ENCODE measurements at regions not wholly inside any gene's neighbourhood (a gene's known extent, or its start where the extent isn't known, plus 50 kb on each side); places are given as distances from the start of the nearest gene placed in this dataset.
"Not testable (repeated sequence)": the region's sequence is repeated elsewhere in the genome, so short reads cannot be mapped to it uniquely, and the experiment has no call there.

DNA sequence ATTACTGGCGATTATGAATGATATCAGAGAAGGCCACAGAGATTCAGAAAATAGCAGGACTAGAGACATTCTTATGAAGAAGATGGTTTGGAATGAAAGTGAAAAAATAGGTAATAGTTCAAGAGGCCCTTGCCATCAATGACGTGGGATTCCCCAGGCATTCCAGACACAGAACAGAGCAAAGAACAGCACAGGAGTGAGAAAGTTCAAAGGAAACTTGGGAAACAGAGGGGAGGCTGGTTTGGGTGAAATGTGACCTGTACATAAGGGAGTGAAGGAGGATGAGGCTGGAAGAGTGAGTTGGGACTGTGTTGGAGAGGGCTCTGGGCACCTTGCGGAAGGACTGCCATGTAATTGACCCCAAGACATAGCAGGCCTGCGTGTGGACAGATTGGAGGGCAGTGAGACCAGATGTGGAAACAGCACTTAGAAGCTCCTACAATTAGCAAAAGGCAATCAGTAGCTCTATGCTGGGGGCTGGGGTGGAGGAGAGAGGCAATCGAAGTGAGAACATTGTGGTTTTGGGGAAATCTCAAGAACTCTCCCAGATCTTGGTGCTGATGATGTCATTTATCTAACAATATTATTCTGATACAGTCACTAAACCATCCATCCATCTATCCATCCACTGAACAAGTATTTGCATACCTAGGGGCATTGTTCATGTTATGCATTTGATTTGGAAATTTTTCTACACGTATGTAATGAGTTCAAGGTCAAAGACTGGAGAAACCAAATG is 365.3 kb upstream of the ZFHX3 start:
- H3K36me3 Mint-ChIP-seq (ENCODE audit: low read depth) = no peaks in the 10 kb centered on the region
- peaks cover 3% of the 10 kb centered on the region for H3K9me3 Mint-ChIP-seq
- no peaks in the 10 kb centered on the region for H3K4me1 Mint-ChIP-seq
- no peak overlapping the region for H3K27ac Mint-ChIP-seq
- CTCF ChIA-PET = no interaction called here
- POLR2A ChIA-PET = no interaction called here
- DNase-seq = no peak
- H3K4me3 Mint-ChIP-seq = no peak overlapping the region
- H3K27me3 Mint-ChIP-seq = no peaks in the 10 kb centered on the region

- POLR2A ChIA-PET = no interaction called here
- Mint-ChIP-seq H3K4me3 (no peak overlapping the region), H3K4me1 (no peaks in the 10 kb centered on the region), H3K27ac (no peak overlapping the region), H3K36me3 (ENCODE audit: low read depth) (no peaks in the 10 kb centered on the region), H3K27me3 (no peaks in the 10 kb centered on the region), H3K9me3 (peaks cover 3% of the 10 kb centered on the region)
- CTCF ChIA-PET = no interaction called here
- DNase-seq = no peak
Observed at GRCh38 chr16:73412416-73412815, 364.5 kb upstream of the ZFHX3 start.

GRCh38 chr16:73408716-73409115 is 360.8 kb upstream of the ZFHX3 start:
- no peaks in the 10 kb centered on the region for H3K27me3 Mint-ChIP-seq
- peaks cover 3% of the 10 kb centered on the region for H3K9me3 Mint-ChIP-seq
- no peak overlapping the region for H3K4me3 Mint-ChIP-seq
- H3K4me1 Mint-ChIP-seq = no peaks in the 10 kb centered on the region
- DNase-seq = no peak
- ChIA-PET POLR2A (no interaction called here), CTCF (no interaction called here)
- no peaks in the 10 kb centered on the region for H3K36me3 Mint-ChIP-seq (ENCODE audit: low read depth)
- H3K27ac Mint-ChIP-seq = no peak overlapping the region

- no peaks in the 10 kb centered on the region for H3K36me3 Mint-ChIP-seq (ENCODE audit: low read depth)
- H3K4me3 Mint-ChIP-seq = no peak overlapping the region
- no peak overlapping the region for H3K27ac Mint-ChIP-seq
- ChIA-PET CTCF (no interaction called here), POLR2A (no interaction called here)
- DNase-seq = no peak
- peaks cover 3% of the 10 kb centered on the region for H3K9me3 Mint-ChIP-seq
- H3K4me1 Mint-ChIP-seq = no peaks in the 10 kb centered on the region
- H3K27me3 Mint-ChIP-seq = no peaks in the 10 kb centered on the region
Observed at GRCh38 chr16:73408311-73408710, 360.4 kb upstream of the ZFHX3 start.

GRCh38 chr16:73405851-73406250 is 357.9 kb upstream of the ZFHX3 start:
- Mint-ChIP-seq H3K27ac (no peak overlapping the region), H3K36me3 (ENCODE audit: low read depth) (no peaks in the 10 kb centered on the region), H3K4me1 (no peaks in the 10 kb centered on the region), H3K4me3 (no peak overlapping the region), H3K9me3 (peaks cover 3% of the 10 kb centered on the region), H3K27me3 (no peaks in the 10 kb centered on the region)
- DNase-seq = no peak
- ChIA-PET CTCF (no interaction called here), POLR2A (no interaction called here)

DNA sequence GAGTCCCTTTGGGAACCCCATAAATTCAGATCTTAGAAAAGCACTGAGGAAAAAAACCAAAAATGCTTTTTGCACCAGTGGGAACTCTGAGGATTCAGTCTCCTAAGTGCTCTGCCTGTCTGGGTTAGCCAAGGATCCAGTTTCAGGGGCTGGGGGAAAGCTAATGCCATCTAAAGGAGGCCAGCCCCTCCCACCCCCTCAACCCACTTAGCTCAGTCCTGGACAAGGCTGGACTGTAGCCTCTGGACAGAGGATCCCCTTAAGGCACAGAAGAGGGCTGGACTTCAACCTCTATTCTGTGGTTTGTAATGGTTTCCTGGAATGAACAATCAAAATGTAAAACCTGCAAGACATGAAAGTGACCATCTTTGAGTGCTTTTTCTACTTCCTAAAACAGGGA is 356.1 kb upstream of the ZFHX3 start:
- H3K36me3 Mint-ChIP-seq (ENCODE audit: low read depth) = no peaks in the 10 kb centered on the region
- no peaks in the 10 kb centered on the region for H3K9me3 Mint-ChIP-seq
- ChIA-PET CTCF (no interaction called here), POLR2A (no interaction called here)
- no peaks in the 10 kb centered on the region for H3K27me3 Mint-ChIP-seq
- H3K4me3 Mint-ChIP-seq = no peak overlapping the region
- H3K27ac Mint-ChIP-seq = no peak overlapping the region
- H3K4me1 Mint-ChIP-seq = no peaks in the 10 kb centered on the region
- DNase-seq = no peak

DNA sequence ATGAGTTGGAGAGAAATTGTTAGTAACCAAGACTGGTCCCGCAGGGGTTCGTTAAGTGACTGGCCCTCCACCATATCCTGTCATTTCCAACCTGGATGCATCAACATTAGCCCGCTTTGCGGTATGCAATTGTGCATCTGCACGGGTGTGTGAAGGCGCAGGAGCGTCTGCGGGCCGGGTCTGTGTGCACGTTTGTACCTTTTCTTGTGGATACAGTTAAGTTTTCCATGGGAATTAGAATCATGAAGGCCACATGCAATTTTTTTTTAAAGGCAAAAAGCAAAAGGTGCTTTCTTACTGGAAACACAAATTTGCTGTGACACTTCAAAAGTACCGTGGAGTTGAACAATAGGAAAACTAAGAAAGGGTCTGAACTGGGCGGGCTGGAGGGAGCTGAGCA is 355.4 kb upstream of the ZFHX3 start:
- no peaks in the 10 kb centered on the region for H3K36me3 Mint-ChIP-seq (ENCODE audit: low read depth)
- POLR2A ChIA-PET = no interaction called here

GRCh38 chr16:73400951-73401350 is 353.0 kb upstream of the ZFHX3 start:
- Mint-ChIP-seq H3K27me3 (no peaks in the 10 kb centered on the region), H3K27ac (no peak overlapping the region), H3K4me1 (no peaks in the 10 kb centered on the region), H3K36me3 (ENCODE audit: low read depth) (no peaks in the 10 kb centered on the region), H3K9me3 (peaks cover 2% of the 10 kb centered on the region), H3K4me3 (no peak overlapping the region)
- ChIA-PET CTCF (no interaction called here), POLR2A (no interaction called here)
- no peak for DNase-seq

More for the DNA sequence above, 355.4 kb upstream of the ZFHX3 start:
- DNase-seq = no peak
- no peak overlapping the region for H3K27ac Mint-ChIP-seq
- H3K9me3 Mint-ChIP-seq = no peaks in the 10 kb centered on the region
- H3K4me3 Mint-ChIP-seq = no peak overlapping the region
- H3K27me3 Mint-ChIP-seq = no peaks in the 10 kb centered on the region
- CTCF ChIA-PET = interaction anchor here (1.2 kb wide), 1 partner anchor 1243 kb away, joined by 4 read pairs; no protein-coding TSS in a partner anchor
- no peaks in the 10 kb centered on the region for H3K4me1 Mint-ChIP-seq

DNA sequence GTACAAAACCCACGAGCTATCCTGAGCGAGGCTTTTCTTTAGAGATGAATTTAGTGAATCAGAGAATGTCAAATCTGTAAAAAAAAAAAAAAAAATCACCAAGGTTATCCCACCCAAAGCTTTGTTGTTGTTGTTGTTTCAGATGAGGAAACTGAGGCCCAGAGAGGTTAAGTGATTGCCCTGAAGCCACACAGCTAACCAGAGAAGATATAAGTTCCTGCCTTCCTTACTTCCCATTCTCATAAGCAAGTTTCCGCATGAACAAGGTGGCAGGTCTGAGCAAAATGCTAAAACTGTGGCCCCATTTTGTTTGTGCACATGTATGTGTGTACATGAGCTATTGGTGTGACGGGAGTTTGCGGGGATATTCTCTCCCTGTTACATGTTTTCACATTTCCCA is 352.1 kb upstream of the ZFHX3 start:
- no peaks in the 10 kb centered on the region for H3K27me3 Mint-ChIP-seq
- no peak overlapping the region for H3K27ac Mint-ChIP-seq

DNA sequence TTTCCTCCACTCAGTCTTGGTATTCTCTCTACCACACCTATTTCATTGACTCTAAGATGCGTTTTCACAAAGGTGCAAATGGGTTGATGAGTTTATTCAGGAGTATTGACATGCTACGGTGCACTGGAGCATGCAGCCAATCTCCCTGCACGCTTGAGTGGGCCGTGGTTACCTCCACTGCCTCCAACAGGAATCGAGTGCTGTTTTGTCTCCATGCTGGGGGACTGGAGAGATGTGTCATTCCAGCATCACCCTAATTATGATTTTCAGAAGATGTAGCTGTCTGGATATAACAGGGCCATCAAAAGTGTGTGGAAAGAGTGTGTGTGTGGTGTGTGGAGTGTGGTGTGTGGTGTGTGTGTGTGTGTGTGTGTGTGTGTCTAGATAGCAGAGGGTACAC is 351.6 kb upstream of the ZFHX3 start:
- no peaks in the 10 kb centered on the region for H3K4me1 Mint-ChIP-seq
- no peak for DNase-seq
- H3K9me3 Mint-ChIP-seq = peaks cover 2% of the 10 kb centered on the region
- CTCF ChIA-PET = no interaction called here
- no peak overlapping the region for H3K4me3 Mint-ChIP-seq
- no peaks in the 10 kb centered on the region for H3K27me3 Mint-ChIP-seq
- POLR2A ChIA-PET = no interaction called here
- H3K36me3 Mint-ChIP-seq (ENCODE audit: low read depth) = no peaks in the 10 kb centered on the region
- no peak overlapping the region for H3K27ac Mint-ChIP-seq

More for the DNA sequence above, 352.1 kb upstream of the ZFHX3 start:
- ChIA-PET CTCF (interaction anchor here (0.7 kb wide), 1 partner anchor 26 kb away, joined by 3 read pairs; no protein-coding TSS in a partner anchor), POLR2A (interaction anchor here (0.8 kb wide), 1 partner anchor 18 kb away, joined by 3 read pairs; no protein-coding TSS in a partner anchor)
- Mint-ChIP-seq H3K9me3 (peaks cover 2% of the 10 kb centered on the region), H3K4me3 (no peak overlapping the region), H3K36me3 (ENCODE audit: low read depth) (no peaks in the 10 kb centered on the region), H3K4me1 (no peaks in the 10 kb centered on the region)
- DNase-seq = no peak

DNA sequence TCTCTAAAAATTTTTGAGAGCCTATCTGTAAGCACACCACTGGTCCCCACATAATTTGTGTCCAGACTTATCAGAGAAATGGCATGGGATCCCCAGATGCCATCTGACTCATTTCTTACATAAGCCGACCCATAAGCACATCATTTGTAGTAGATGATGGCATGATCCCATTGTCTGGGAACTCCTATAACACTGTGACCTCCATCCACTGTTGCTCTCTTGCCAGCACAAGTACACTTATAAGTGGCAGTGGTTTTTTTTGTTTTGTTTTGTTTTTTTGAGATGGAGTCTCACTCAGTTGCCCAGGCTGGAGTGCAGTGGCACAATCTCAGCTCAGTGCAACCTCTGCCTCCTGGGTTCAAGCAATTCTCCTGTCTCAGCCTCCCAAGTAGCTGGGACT is 350.7 kb upstream of the ZFHX3 start:
- H3K9me3 Mint-ChIP-seq; H3K27me3 Mint-ChIP-seq; H3K27ac Mint-ChIP-seq; CTCF ChIA-PET; DNase-seq; POLR2A ChIA-PET; H3K4me3 Mint-ChIP-seq; H3K4me1 Mint-ChIP-seq; H3K36me3 Mint-ChIP-seq (ENCODE audit: low read depth): not testable (repeated sequence)

DNA sequence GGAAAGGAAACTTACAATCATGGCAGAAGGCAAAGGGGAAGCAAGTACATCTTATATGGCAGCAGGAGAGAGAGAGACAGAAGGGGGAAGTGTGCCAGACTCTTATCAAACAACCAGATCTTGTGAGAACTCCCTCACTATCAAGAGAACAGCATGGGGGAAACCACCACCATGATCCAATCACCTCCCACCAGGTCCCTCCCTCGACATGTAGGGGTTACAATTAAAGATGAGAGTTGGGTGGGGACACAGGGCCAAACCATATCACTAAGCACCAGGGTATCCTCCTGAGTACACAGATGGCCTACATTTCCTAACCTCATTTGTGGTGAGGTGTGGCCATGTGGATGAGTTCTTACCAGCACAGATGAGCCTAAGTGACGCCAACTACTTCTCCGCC is 348.6 kb upstream of the ZFHX3 start:
- ChIA-PET CTCF (no interaction called here), POLR2A (no interaction called here)
- H3K36me3 Mint-ChIP-seq (ENCODE audit: low read depth) = no peaks in the 10 kb centered on the region
- H3K9me3 Mint-ChIP-seq = peaks cover 2% of the 10 kb centered on the region
- no peaks in the 10 kb centered on the region for H3K4me1 Mint-ChIP-seq
- no peak for DNase-seq
- no peak overlapping the region for H3K4me3 Mint-ChIP-seq
- no peak overlapping the region for H3K27ac Mint-ChIP-seq
- H3K27me3 Mint-ChIP-seq = no peaks in the 10 kb centered on the region

GRCh38 chr16:73390936-73391335 is 343.0 kb upstream of the ZFHX3 start:
- DNase-seq = no peak
- ChIA-PET CTCF (interaction anchor here (0.6 kb wide), 1 partner anchor 333 kb away, joined by 3 read pairs; no protein-coding TSS in a partner anchor), POLR2A (no interaction called here)
- no peaks in the 10 kb centered on the region for H3K36me3 Mint-ChIP-seq (ENCODE audit: low read depth)
- no peaks in the 10 kb centered on the region for H3K4me1 Mint-ChIP-seq
- H3K27ac Mint-ChIP-seq = no peak overlapping the region
- no peaks in the 10 kb centered on the region for H3K9me3 Mint-ChIP-seq
- no peaks in the 10 kb centered on the region for H3K27me3 Mint-ChIP-seq
- H3K4me3 Mint-ChIP-seq = no peak overlapping the region

- no peaks in the 10 kb centered on the region for H3K9me3 Mint-ChIP-seq
- POLR2A ChIA-PET = no interaction called here
- no peaks in the 10 kb centered on the region for H3K36me3 Mint-ChIP-seq (ENCODE audit: low read depth)
- no peak for DNase-seq
- no peak overlapping the region for H3K4me3 Mint-ChIP-seq
- no peaks in the 10 kb centered on the region for H3K27me3 Mint-ChIP-seq
- no peak overlapping the region for H3K27ac Mint-ChIP-seq
- CTCF ChIA-PET = interaction anchor here (0.6 kb wide), 1 partner anchor 334 kb away, joined by 3 read pairs; no protein-coding TSS in a partner anchor
- H3K4me1 Mint-ChIP-seq = no peaks in the 10 kb centered on the region
Observed at GRCh38 chr16:73390491-73390890, 342.6 kb upstream of the ZFHX3 start.
